AG10803 (cell line): ENCODE measurements at regions not wholly inside any gene's neighbourhood (a gene's known extent, or its start where the extent isn't known, plus 50 kb on each side); places are given as distances from the start of the nearest gene placed in this dataset.
A peak's percentile ranks its signal among the peaks of the same experiment; 100 is the strongest.

Experiments
- DNase-seq: peaks from one replicate; pipeline ENCODE4 v3.0.0; 2010; ENCODE audit warnings: low read depth
- H3K4me3 ChIP-seq: 2 replicates; pipeline ENCODE4 v1.5.1; 2011; ENCODE audit warnings: mild to moderate bottlenecking, low read length, control low read depth
- CTCF ChIP-seq: conservative IDR thresholded peaks from 2 replicates; pipeline ENCODE4 v1.5.1; 2011; ENCODE audit warnings: mild to moderate bottlenecking, low read length, control low read depth, inconsistent platforms

DNA sequence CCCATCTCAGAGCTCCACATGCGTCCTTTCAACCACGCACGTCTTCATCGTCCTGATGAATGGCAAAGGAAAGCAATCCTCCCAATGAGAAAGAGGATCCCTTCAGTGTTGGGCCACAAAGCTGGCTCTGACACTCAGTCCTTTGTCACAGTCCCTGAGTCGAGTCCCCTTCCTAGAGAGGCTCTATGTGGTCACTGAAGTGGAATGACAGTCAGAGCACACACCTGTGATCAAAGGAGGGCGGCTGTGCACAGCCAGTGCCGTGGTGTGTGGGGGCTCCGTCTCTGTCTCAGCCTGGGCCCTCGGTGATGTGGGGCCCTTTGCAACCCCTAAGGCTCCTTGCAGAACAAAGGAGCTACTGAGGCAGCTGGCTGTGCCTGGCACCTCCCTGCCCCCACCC is 157.3 kb upstream of the APCDD1 start:
- DNase-seq: no peak
- TF ChIP-seq CTCF: no peak
- H3K4me3 ChIP-seq: no peak overlapping the region

DNA sequence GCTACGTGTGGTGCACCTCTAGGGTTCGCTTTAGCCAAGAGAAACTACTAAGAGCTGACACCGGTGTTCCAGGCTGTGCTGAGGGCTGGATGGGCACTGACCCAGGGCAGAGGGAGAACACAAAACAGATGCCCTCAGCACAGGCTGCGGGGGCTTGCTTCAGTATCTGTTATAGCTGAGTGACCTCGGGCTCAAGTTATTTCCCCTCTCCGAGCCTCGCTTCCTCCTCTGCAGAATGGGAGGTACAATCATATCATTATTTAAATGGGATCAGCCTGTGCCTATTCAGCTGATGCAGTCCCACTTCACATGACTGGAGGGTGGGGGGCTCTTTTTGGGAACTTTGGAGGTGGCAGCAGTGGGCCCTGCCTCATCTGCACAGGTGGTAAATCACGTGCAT is 156.1 kb upstream of the APCDD1 start:
- TF ChIP-seq CTCF: no peak
- no peak for DNase-seq
- no peak overlapping the region for H3K4me3 ChIP-seq

- peak; percentile 85 for DNase-seq
- no peak overlapping the region for H3K4me3 ChIP-seq
- no peak for TF ChIP-seq CTCF
Measured at GRCh38 chr18:10299643-10300042, 154.8 kb upstream of the APCDD1 start.

DNA sequence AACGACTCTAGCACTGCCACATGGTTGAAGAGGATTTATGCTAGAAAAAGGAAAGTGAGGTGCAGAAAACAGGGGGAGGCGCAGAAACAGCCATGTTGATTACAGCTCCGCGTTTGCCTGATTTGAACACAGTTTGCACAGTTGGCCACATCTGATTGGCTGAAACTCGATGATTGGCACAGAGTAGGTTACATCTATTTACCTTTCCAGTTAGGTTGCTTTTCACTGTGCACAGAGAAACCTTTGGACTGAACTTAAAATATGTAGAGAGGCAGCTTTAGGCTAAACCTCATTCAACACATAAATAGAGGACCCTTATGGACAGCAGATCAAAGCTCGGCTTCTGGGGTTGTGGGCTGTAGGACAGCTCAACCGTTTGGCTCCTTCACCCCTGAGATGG is 153.7 kb upstream of the APCDD1 start:
- no peak for TF ChIP-seq CTCF
- H3K4me3 ChIP-seq: no peak overlapping the region
- no peak for DNase-seq

DNA sequence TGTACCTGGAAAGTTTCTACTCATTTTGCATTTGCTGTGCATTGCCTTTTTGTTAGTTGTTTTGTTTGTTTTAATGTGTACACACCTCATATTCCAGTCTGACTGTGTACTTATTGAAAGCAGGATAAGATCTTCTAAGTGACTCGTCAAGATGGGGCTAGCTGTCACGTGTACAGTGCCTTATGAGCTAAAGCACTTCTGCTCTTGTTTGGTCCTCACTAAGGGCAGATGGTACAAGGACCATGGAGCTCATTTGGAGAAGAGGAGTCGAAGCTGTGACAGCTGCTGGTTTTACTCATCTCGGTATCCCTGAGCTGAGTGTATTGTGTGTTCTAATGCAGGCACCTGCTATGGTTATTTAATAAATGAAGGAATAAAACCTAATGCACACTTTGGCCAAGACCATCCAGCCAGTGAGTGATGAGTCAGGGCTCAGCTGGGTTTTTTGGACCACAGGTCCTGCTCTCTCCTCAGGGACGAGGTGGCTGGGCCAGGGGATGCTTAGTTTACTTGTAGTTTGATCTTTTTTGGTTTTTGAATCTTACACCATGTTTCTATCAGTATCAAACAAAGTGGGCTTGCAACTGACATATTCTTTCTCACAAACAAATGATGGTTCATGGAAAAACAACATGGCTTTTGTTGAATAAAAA is 152.5 kb upstream of the APCDD1 start:
- TF ChIP-seq CTCF: no peak
- H3K4me3 ChIP-seq: no peak overlapping the region
- DNase-seq: no peak

DNA sequence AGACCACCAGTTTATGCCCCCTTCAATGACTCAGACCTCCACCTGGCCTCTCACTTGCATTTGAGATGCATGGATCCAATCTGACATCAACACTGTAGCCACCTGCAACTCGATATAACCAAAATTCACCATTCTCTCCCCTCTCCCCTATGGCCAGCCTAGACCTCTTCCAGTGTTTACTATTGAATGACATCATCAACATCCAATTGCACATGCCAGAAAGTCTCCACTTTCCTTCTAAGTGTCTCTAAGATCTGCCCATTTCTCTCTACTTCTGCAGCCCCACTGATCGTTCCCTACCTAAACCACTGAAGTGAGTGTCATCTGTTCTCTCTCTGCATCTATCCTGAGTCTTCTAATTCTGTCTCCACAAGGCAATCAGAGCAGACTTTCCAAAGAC is 151.3 kb upstream of the APCDD1 start:
- DNase-seq: no peak

More for the DNA sequence above, 151.3 kb upstream of the APCDD1 start:
- TF ChIP-seq CTCF: no peak
- H3K4me3 ChIP-seq: no peak overlapping the region
